IPS-15b (cell line): ENCODE measurements at regions not wholly inside any gene's neighbourhood (a gene's known extent, or its start where the extent isn't known, plus 50 kb on each side); places are given as distances from the start of the nearest gene placed in this dataset.

Experiments
- H3K27me3 ChIP-seq: one replicate; pipeline ENCODE4 v1.6.1; 2013; ENCODE audit warnings: low read length; ENCODE audit not compliant: control insufficient read depth, insufficient read depth
- H3K36me3 ChIP-seq: one replicate; pipeline ENCODE4 v1.6.1; 2013; ENCODE audit warnings: low read length; ENCODE audit not compliant: control insufficient read depth, insufficient read depth
- H3K4me1 ChIP-seq: one replicate; pipeline ENCODE4 v1.6.1; 2013; ENCODE audit warnings: mild to moderate bottlenecking, low read length; ENCODE audit not compliant: control insufficient read depth, insufficient read depth
- H3K4me3 ChIP-seq: one replicate; pipeline ENCODE4 v1.5.1; 2013; ENCODE audit warnings: low read depth, low read length
- H3K9ac ChIP-seq: one replicate; pipeline ENCODE4 v1.6.1; 2013; ENCODE audit warnings: low read depth, mild to moderate bottlenecking, low read length
- H3K9me3 ChIP-seq: one replicate; pipeline ENCODE4 v1.6.1; 2013; ENCODE audit warnings: mild to moderate bottlenecking, low read length; ENCODE audit not compliant: control insufficient read depth, insufficient read depth

DNA sequence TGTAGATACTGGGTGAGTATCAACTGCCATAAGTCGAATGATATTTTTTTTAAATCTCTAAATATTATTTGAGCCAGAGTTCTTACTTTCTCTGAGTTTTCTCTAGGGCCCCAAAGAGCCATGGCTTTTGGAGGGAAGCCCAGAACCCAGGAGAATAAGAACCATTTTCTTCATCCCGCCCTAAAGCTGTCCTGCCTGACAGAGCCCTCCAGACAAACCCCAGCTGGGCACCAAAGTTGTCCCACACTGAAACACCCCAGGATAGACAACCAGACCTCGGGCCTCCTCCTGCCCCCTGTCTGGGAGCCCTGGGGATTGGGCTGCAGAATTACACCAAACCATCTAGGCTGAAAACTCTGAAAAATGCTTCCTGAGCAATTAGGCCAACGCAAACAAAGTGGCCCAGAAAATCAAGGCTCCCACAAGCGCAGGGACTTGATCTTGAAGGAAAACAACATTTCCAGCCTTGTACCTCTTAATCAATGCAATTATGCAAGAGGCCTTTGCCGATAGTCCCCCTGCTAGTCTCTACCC, 113.1 kb downstream of the RRAGC start:
- Histone ChIP-seq H3K9me3 (no peaks in the 10 kb centered on the region), H3K27me3 (no peaks in the 10 kb centered on the region), H3K36me3 (no peaks in the 10 kb centered on the region), H3K4me1 (peaks cover 6% of the 10 kb centered on the region), H3K9ac (no peak overlapping the region), H3K4me3 (no peak overlapping the region)

DNA sequence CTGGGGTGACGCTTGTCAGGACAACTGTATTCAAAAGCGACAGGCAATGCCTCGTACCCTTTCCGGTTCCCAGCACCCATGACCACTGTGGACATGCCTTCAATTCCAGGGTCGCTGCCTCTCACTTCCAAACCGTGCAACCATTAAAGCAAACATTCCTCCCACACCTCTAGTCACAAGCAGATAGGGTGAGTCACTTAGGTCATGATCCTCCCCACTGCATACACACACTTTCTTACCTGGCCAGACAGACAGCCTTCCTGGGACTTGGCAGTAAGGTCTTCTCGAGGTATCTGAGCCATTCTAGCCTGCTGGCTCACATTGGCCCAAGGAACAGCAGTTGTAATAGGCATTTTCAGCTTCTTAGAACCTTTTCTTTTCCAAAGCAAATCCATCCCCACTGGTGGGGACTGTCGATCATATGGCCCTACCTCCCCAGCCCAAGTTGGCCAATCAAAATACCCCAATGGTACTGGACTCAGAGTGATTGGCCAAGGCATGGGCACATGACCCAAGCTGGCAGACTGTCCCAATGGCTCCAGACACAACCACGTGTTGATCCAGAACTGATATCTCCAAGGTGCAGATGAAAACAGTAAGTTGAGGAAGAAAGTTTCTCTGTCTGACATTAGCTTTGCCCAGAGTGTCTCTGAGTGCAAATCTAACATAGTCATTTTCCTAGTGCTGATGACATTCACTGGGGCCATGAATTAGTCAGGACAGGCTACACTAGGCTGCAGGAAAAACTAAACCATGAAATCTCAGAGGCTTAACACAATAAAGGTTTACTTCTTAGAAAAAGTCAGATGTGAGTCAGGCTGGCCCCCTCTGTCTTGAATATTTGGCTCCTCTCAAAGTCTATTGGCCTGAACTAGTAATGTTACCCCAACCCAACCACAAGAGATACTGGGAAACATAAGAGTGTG, 113.8 kb downstream of the RRAGC start:
- H3K9me3 ChIP-seq: no peaks in the 10 kb centered on the region
- no peaks in the 10 kb centered on the region for H3K27me3 ChIP-seq
- no peak overlapping the region for H3K9ac ChIP-seq
- H3K36me3 ChIP-seq: no peaks in the 10 kb centered on the region
- peaks cover 6% of the 10 kb centered on the region for H3K4me1 ChIP-seq
- H3K4me3 ChIP-seq: no peak overlapping the region

DNA sequence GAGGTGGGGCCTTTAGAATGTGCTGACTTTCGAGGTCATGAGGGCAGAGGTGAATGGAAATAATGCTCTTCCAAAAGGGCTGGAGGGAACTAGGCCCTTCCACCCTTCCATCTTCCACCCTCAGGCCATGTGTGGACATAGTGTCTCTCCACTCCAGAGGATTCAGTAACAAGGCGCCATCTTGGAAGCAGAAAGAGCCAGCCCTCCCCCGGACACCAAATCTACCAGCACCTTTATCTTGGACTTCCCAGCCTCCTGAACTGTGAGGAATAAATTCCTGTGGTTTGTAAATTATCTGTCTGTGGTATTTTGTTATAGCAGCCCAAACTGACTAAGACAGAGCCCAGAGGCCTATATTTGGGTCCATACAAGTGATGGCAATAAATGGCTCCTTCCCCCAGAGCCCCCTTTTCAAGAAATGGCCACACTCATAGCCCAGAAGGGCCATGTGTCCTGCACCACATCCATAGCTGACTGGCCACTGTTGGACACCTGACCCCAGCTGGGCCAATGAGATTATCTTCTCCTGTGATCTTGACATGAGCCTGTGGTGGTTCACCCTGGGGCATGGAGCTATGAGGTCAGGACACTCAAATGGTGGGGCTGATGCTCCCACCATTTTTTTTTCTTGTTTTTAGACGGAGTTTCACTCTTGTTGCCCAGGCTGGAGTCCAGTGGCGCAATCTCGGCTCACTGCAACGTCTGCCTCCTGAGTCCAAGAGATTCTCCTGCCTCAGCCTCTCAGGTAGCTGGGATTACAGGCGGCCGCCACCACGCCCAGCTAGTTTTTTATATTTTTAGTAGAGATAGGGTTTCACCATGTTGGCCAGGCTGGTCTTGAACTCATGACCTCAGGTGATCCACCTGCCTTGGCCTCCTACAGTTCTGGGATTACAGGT, 114.9 kb downstream of the RRAGC start:
- Histone ChIP-seq H3K36me3 (no peaks in the 10 kb centered on the region), H3K4me1 (peaks cover 6% of the 10 kb centered on the region), H3K9me3 (no peaks in the 10 kb centered on the region), H3K27me3 (no peaks in the 10 kb centered on the region), H3K4me3 (no peak overlapping the region), H3K9ac (no peak overlapping the region)

DNA sequence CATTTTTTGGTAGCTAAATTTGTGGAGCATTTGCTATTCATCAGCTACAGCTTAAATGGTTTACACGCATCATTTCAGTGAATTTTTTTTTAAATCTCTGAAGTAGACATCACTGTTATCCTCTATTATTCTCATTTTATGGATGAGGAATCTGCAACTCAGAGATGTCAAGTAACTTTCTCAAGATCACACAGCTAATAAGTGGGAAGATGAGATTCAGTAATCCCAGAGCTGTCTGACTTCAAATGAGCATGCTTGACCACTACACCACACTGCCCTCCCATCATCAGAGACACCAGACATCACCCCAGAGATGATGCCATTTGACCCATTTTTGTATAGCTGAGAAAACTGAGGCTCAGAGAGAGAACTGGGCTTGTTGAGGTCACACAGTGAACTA, 116.4 kb downstream of the RRAGC start:
- Histone ChIP-seq H3K4me3 (no peak overlapping the region), H3K9ac (no peak overlapping the region), H3K9me3 (no peaks in the 10 kb centered on the region), H3K27me3 (no peaks in the 10 kb centered on the region), H3K4me1 (peaks cover 6% of the 10 kb centered on the region), H3K36me3 (no peaks in the 10 kb centered on the region)

DNA sequence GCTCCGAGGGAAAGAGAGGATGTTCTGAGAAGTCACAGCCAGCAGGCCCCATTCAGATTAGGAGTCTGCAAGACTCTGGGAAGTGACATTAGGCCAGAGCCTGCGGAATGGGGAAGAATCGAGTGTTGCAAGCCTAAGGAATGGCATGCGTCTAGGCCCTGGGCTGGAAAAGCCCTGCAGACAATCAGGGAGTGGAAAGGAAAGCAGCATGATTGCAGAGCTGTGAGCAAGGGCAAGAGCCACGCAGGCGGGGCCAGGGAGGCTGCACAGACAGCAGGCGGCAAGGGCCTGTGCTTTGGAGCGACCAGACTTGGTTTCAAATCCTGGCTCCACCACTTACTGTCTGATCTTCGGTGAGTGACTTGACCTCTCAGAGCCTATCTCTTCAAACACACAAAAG, 118.2 kb downstream of the RRAGC start:
- no peaks in the 10 kb centered on the region for H3K4me1 ChIP-seq
- no peak overlapping the region for H3K4me3 ChIP-seq
- H3K9me3 ChIP-seq: no peaks in the 10 kb centered on the region
- no peaks in the 10 kb centered on the region for H3K27me3 ChIP-seq
- H3K36me3 ChIP-seq: no peaks in the 10 kb centered on the region
- no peak overlapping the region for H3K9ac ChIP-seq

DNA sequence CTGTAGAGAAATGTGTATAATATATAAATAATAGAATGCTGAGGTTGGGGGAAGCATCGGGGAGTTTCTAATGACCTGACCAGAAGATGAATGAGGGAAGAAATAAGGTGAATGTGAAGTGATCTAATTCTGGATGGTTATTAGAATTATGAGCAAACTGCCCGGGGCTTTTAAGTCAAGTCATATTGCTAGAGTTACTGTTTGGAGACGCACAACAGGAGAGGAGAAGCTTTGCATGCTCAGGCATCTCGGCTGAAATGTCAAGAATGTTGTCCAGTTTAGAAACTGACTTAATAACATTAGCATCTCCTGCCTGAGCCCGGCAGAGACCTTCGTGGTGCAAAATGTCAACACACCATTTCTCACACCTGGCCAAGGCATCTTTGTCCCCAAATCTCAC, 119.1 kb downstream of the RRAGC start:
- H3K4me1 ChIP-seq: no peaks in the 10 kb centered on the region
- no peak overlapping the region for H3K9ac ChIP-seq
- H3K9me3 ChIP-seq: no peaks in the 10 kb centered on the region
- no peak overlapping the region for H3K4me3 ChIP-seq
- H3K36me3 ChIP-seq: no peaks in the 10 kb centered on the region
- H3K27me3 ChIP-seq: no peaks in the 10 kb centered on the region

DNA sequence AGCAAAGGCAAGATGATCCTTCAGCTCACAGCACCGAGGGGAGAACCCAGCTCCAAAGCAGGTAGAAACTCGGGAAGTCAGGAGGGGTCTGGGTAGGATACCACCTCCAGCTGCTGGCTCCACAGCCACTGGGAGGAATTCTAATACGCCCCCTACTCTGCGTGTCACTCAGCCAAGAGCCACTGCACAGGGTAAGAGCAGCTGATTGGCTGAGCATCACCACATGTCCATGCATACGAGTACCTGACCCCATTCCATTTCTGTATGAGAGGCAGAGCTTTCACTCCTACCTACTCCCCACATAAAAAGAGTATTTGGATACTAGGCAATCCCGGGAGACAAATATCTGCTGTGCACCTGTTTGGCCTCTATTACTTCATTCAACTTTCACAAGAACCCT, 121.4 kb downstream of the RRAGC start:
- H3K4me1 ChIP-seq: no peaks in the 10 kb centered on the region
- no peak overlapping the region for H3K4me3 ChIP-seq

DNA sequence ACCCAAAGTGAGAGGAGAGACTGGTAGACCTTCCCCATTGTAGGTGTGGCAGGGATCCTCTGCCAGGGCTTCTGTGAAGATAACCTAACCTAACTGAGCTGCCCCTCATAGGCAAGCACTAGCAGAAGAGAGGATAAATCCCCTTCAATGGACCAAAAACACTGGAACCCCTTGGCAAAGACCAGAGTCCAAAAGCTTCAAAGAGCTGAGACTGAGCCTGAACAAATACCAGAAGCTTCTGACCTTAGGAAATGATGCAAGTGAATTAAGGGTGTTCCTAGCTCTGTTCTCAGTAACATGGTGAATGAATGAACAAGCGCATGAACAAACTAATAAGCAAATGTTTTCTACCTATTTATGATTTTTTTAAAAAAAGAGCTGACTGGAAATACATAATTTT, 123.2 kb downstream of the RRAGC start:
- Histone ChIP-seq H3K9me3 (no peaks in the 10 kb centered on the region), H3K4me3 (no peak overlapping the region), H3K9ac (no peak overlapping the region), H3K36me3 (no peaks in the 10 kb centered on the region), H3K27me3 (no peaks in the 10 kb centered on the region), H3K4me1 (peaks cover 6% of the 10 kb centered on the region)

More for the DNA sequence above, 121.4 kb downstream of the RRAGC start:
- Histone ChIP-seq H3K9me3 (no peaks in the 10 kb centered on the region), H3K27me3 (no peaks in the 10 kb centered on the region), H3K9ac (no peak overlapping the region), H3K36me3 (no peaks in the 10 kb centered on the region)

DNA sequence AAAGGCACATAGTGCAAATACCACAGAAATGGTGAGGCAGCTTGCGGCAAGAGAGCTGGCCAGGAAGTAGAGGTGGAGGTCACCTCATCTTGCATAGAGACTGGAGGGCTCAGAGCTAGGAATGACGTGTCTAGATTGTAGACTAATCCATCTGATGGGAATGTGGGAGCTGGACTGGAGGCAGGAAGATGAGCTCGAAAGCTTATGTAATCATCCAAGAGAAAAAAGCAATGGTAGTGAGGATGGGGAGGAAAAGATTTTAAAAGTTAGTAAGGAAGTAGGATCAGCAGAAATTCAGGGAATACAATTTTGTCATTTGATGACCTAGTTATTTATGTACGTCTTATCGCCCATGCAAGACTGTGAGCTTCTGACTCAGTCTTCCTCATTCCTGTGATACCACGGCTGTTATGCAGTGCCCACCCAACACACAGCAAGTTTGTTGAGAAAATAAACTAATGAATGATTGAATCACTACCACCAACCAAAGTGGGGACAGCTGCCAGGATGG, 123.9 kb downstream of the RRAGC start:
- peaks cover 9% of the 10 kb centered on the region for H3K4me1 ChIP-seq
- no peaks in the 10 kb centered on the region for H3K9me3 ChIP-seq
- H3K27me3 ChIP-seq: no peaks in the 10 kb centered on the region
- no peaks in the 10 kb centered on the region for H3K36me3 ChIP-seq
- no peak overlapping the region for H3K9ac ChIP-seq
- H3K4me3 ChIP-seq: no peak overlapping the region

DNA sequence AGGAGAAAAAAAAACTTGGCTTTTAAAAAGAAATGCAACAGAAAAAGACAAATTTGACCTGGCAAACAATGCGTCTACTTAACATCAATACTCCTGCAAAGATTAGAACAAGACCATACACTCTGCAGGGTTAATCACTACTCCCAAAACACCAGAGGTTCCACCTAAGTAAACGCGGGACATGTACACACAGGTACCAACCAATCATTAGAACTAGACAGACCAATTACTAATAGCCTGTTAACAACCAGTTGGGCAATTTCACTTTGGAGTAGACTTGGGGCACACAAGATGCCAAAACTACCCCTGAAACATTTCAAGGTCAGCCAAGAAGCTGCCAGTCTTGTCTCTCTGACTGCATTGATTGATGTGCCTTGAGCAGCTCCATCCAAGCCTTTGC, 125.8 kb downstream of the RRAGC start:
- H3K4me3 ChIP-seq: no peak overlapping the region
- H3K9ac ChIP-seq: no peak overlapping the region
- peaks cover 16% of the 10 kb centered on the region for H3K4me1 ChIP-seq
- no peaks in the 10 kb centered on the region for H3K36me3 ChIP-seq
- H3K9me3 ChIP-seq: no peaks in the 10 kb centered on the region
- H3K27me3 ChIP-seq: peaks cover 11% of the 10 kb centered on the region

DNA sequence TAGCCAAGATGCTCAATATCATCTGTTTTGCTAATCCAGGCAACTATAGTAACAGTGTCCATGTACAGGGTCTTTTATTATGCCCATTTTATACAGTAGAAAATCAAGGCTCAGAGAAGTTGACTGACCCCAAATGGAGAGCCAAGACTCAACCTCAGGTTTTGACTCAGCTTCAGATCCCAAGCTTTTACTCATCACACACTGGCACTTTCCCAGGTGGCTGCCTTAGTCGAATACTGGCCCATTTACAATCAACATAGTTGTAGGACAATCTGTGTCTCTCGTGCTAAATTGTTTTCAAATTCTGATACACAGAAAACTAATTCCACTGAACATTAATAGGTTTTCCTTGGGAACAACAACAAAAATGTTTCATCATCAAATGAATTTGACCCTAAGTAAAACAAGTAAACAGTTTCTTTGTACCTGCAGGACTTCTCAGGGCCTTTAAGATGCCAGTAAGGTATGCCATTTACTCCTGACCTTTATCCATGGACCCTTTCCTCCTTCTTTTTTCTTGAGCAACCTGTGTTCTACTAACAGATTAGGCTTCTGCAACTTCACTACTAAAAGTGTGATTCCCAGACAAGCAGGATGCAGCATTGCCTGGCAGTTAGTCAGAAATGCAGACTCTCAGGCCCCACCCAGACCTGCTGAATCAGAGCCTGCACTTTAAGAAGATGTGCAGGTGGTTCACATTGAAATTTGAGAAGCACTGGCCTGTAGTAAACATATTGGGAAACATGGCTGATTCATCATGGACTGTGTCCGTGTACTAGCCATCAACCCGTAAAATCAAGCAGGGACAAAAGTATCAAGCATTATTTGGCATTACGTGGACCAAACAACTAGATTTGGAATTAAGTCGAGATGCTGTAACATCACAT, 128.8 kb downstream of the RRAGC start:
- no peaks in the 10 kb centered on the region for H3K9me3 ChIP-seq
- H3K27me3 ChIP-seq: peaks cover 11% of the 10 kb centered on the region
- peaks cover 29% of the 10 kb centered on the region for H3K4me1 ChIP-seq
- no peaks in the 10 kb centered on the region for H3K36me3 ChIP-seq
- H3K9ac ChIP-seq: no peak overlapping the region
- H3K4me3 ChIP-seq: no peak overlapping the region
